Stimulated activated CD8-positive, alpha-beta memory T cell treated with anti-CD3 and anti-CD28 coated beads, Interleukin-4, amount 100 ng/mL, for 4 hours (primary cell): ENCODE measurements at regions not wholly inside any gene's neighbourhood (a gene's known extent, or its start where the extent isn't known, plus 50 kb on each side); places are given as distances from the start of the nearest gene placed in this dataset.

Experiments used
- DNase-seq, 2 donors: peaks; one replicate each; pipeline ENCODE4 v3.0.0-alpha.2; 2020; ENCODE audit warnings: low read depth in 2 of 2, low spot score in 1 of 2

DNA sequence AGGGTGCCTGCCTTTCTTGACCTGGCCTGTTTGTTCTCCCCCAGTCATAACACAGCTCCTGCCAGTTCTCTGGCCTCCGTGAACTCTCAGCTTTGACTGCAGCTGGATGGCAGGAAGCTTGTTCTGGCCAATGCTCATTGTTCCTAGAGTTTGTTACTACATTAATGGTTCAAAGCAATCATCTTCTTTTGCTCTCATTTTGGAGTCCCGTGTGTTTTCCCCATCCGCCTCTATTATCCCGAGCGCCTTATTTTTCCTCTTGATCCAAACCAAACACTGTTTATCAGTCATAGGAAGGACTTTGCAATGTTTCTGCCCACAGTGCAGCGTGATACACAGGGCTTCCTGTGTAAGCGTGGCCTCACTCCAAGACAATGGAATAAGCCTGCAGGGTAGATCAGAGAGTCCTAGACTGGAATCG, 184.3 kb upstream of the APCDD1 start:
- no peak for DNase-seq

DNA sequence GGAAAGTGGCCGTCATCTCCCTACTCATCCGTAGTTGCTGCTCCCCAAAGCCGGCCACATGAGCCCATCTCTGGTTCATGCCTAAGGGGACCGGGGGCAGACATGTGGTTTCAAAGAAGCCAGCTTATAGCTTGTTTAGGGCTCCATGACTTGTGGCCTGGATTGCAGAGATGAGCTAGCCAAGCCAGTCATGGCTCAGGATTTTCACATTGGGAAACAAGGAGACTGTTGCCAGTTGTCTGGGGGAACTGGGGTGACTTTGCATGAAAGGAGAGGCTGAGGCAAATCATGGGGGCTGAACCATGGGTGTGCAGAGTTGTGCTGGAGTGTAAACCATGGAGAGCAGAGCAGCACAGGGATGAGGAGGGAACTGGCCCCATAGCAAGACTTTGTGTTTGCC, 183.0 kb upstream of the APCDD1 start:
- no peak for DNase-seq

DNA sequence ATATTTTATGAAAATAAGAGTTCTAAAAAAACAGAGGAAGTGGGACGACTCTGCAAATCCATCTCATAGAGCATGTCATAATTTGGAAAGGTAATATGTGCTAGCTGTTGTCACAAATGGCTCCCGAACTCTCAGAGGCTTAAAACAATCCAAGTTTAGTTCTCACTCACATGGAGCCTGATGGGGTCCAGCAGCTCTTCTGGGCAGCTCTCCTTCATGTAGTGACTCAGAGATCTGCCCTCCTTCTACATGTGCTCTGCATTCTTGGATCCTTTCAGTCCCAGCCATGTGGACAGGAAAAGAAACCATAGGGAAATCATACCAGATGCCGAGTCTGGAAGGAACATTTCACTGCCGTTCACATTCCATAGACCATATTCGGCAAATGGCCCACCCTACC, 180.1 kb upstream of the APCDD1 start:
- DNase-seq = no peak

DNA sequence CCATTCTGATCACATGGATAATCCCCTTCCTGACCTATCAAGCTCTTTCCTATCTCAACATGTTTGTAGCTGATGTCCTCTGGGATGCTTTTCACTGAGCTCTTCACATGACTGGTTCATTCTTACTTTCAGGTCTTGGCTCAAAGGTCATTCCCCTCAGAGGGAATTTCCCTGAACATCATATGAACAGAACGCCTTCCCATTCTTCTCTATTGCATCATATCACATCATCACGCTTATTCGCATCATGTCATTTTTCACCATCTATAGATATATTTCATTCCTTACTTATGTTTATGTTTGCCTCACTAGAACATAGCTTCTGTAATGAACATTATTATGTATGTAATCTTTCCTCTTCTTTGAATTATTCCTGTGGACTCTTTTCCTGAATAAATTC, 178.9 kb upstream of the APCDD1 start:
- no peak for DNase-seq

DNA sequence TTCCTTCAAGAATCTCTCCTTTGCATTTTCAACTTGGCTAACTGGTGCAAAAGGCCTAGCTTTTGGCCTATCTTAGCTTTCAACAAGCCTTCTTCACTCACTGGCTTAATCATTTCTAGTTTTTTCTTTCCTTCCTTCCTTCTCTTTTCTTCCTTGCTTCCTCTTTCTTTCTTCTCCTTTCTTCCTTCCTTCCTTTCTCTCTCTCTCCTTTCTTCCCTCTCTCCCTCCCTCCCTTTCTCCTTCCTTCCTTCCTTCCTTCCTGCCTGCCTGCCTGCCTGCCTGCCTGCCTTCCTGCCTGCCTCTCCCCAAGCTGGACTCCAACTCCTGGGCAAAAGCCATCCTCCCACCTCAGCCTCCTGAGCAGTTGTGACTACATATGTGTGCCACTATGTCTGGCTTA, 176.2 kb upstream of the APCDD1 start:
- DNase-seq = no peak

DNA sequence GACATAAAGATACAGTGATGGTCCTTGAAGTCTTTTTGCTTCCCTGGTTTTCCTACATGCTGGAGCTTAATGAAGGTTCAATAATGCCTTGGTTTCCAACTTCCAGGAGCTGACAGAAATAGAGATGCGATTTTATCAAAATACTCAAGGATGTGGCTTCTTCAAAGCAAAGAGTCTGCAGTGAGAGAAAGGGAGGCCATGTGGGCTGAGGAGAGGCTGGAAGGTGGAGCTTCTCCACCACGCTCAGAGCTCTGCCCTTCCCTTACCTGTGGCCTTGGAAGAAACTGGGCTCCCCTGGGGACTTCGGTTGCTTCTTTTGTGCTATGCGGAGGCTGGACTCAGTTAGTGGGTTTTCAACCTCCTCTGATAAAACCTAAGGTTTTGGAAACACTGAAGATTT, 175.0 kb upstream of the APCDD1 start:
- no peak for DNase-seq

DNA sequence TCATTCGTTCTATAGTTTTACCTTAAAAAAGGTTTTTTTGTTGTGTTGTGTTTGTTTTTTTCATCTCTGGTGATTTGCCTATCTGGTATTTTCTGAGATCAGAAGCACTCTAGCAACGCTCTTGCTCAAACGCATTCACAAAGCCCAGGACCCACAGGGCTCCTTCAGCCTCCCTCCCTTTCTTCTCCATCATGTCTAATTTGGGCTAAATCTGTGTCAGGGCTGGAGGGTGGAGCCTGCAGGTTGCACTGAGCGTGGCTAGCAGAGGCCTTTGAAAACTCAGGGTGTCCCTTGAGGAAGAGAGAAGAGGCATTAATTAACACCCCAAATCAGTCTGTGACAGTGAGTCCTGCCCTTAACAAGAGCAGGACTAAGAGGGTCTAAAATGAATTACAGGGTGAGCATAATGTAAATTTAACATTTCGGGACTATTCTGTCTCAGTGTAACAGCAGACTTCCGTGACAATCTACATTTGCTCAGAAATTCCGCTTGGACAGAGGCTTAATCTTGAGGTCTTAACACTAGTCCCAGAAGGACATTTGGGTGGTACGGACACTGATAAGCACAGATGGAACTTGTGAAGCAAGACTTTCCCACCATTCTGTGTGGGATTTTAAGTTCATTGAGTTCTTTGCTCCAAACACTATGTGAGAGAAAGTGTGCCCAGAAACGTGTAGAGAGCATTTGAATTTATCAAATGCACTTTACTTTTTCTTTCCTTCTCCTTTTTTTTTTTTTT, 174.4 kb upstream of the APCDD1 start:
- no peak for DNase-seq

DNA sequence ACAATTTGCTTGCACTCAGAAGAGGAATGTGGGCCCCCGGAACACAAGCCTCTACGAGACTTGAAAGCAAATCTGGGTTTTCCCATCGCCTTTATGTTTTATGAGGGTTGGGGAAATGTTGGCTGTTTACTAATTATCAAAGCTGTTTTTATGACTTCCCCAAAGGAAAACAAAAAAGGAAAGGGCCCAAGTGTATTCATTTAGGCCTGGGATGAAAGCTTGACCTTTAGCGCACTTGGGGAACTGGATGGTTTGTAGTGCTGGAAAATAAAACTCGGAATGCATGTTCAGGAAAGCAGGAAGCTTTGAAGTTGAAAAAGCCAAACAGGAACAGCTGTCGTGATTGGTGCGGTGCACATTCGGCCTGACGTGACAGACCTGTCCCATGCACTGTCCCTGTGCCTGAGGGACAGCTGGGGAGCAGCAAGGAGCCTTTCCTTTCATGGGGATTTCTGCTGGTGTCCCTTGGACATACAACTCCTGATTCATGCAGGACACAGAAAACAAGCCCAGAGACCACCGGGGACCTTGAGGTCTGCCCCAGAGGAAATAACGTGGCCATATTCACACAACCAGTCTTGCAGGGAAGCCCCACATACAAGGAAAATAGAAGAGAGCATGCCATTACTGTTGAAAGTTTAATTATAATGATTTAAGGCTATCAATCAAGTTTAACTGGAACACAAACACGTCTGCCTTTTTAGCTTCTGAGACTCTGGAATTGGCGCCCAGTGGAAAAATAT, 169.7 kb upstream of the APCDD1 start:
- no peak for DNase-seq

DNA sequence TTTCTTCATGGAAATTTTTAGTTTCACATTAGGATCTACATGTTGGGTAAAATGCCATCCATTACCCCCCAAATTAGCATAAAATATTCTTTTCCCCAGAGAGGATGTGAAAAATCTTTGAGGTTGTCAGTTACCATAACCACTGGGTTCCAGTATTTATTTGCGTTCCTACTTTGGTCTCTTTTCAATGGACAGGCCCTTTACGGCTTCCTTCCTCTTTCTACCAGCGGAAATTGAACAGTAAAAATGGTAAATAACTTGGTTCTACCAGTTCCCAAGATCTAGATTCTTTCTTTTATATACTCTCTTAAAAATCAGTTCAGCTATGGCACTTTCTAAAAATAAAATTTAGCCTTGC, 169.2 kb upstream of the APCDD1 start:
- no peak for DNase-seq

DNA sequence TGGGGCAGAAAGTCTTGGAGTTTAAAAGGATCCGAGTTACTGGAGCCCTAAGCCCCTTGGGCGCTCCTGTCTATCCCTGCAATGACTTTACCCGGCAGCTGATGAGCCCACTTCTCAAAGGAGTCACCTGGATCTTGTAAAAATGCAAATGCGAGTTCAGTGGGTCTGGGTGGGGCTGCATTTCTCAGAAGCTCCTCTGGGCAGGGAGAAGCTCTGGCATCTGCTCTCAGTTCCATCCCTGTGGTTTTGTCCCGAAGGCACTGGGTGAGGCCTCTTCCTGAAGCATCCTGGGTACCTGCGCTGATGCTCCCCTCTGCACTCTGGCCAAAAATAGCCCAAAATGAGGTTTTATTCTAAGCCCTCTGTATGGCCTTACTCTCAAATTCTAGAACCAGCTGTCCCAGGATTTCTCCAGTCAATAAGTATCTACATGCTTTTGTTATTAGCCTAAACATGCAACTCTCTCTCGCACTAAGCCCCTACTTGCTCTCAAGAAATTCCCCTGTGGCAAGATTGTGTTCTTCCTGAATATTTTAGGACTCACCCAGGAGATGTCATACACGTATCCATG, 167.8 kb upstream of the APCDD1 start:
- DNase-seq = no peak

DNA sequence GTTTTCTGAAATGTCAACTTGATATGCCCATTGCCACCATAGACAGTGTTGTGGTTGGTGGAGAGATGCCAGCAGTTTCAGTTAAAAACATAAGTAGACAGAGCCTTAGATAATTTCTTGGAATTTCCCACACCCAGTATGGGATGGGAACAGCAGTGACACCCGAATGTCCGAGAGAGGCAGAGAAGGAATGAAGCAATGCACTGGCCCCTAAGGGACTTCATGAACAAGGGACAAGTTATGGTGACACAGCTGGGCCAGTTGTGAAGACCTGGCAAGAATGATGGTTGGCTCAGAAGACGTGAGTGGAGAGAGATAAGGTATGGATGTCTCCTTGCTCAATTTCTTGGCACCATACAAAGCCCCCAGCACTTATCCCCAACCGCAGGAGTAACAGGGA, 165.2 kb upstream of the APCDD1 start:
- no peak for DNase-seq

DNA sequence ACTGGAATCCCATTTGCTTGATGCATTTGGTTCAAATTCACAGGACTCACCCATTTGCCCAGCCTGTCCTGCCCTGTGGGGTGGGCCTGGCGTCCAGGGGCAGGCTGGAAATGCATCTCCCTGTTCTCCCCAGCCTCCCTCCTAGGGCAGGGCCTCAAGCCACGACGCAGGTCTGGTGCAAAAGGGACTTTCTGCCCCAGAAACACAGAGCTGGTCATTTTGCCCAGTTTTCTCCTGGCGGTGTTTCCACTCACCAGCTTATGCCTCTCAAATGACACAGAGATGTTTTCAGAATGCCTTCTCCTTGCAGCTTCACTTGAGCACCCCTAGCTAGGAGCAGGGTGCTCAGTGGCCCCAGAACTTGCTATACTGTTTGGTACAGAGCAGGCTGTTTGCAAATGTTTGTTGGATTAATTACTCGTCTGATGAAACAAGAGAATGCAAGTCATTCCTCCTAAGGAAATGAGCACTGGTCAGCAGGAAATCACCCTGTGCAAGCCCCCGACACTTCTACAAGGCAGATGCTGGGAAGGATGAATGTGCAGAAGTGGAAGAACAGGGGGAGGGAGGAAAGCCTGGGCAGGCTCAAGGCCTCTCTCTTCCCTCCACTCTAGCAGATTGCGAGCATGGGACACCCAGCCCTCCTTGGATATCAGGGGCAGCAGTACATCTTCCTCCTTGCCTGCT, 164.3 kb upstream of the APCDD1 start:
- no peak for DNase-seq

DNA sequence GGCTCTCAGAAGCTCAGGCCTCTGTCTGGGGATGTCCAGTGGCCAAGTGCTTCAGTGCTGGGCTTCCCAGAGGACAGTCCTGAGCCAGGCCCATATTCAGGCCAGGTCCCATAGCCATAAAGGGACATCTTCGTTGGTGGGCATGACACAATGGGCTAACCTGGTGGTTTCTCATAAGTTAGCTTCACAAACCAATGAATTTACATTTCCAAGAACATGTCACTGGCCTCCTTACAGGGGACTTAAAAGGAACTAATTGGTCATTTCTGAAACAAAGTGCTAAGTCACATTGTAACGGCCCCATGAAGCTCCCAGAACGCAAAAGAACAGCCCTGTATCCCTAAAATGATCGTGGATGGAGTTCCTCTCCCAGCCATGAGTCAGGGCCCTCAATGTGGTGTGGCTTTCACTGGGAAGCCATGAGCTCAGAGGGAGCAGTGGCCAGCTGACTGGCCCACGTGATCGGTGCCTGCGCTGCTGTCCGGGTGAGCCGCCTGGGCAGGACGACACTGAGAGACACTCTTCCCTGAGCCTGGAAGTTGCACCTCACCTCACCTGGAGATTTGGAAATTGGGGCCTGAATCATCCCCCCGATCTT, 163.7 kb upstream of the APCDD1 start:
- DNase-seq = no peak

DNA sequence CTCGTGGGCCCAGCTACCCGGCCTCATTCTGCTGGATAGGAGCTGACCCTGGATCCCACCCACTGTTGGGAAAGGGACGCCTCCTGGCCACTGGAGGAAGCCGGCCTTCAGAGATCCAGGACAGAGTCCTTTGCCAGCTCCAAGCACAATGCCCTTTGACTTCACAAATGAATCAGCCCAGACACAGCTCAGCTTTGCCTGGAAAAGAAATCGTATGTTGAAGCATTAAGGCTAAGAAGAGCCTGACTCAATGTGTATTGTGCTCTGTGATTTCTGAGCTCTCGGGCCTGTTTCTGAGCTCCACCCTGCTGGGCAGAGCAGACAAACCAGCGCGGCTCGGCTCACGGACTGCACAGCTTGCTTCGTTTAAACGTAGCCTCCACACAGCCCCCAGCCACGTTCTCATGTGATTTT, 162.9 kb upstream of the APCDD1 start:
- DNase-seq = no peak

DNA sequence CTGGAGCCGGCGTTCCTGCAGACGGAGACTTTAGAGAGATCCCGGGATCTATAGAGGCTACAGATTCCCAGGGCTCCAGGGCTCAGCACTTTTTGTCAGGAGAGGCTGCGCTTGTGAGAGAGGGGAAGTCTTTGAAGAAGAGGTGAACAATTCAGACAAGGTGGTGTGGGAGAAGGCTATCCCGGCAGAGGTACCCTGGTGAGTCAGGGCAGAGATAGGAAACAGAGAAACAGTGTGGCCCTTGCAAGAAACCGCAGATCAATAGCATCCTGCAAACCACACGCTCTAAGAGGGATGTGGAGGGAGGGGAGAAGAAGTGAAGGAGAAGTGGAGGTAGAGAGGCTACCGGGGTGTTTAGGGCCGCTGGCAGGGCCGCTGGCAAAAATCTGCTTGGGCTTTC, 160.5 kb upstream of the APCDD1 start:
- no peak for DNase-seq

DNA sequence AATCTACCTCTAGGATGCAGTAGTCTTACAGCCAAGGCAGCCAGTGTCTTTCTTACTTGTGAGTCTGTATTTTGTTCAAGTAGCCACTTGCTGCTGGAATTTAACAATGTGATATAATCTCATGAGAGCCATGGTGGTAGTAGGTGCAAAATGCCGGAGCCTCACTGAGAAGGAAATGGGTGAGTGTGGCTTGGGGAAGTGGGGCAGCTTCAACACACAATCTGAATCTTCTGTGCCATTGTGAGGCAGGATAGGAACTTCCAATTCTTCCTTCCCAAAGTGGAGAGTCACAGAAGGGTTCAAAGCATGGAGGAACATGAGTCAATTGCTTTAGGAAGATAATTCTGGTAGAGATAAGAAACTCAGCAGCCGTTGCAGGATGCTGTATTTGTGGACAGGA, 158.7 kb upstream of the APCDD1 start:
- no peak for DNase-seq

DNA sequence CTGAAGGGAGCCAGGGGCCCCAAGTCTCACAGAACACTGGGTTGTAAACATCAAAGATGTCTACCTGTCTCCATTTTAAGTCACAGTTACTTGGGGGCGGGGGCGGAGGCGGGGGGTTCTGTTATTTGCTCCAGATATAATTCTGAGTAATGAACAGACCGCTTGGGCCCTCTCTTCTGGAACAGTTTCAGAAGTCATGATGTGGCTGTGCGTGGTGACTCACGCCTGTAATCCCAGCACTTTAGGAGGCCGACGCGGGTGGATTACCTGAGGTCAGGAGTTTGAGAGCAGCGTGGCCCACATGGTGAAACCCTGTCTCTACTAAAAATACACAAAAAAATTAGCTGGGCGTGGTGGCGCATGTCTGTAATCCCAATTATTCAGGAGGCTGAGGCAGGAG, 157.9 kb upstream of the APCDD1 start:
- no peak for DNase-seq

DNA sequence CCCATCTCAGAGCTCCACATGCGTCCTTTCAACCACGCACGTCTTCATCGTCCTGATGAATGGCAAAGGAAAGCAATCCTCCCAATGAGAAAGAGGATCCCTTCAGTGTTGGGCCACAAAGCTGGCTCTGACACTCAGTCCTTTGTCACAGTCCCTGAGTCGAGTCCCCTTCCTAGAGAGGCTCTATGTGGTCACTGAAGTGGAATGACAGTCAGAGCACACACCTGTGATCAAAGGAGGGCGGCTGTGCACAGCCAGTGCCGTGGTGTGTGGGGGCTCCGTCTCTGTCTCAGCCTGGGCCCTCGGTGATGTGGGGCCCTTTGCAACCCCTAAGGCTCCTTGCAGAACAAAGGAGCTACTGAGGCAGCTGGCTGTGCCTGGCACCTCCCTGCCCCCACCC, 157.3 kb upstream of the APCDD1 start:
- DNase-seq = no peak

DNA sequence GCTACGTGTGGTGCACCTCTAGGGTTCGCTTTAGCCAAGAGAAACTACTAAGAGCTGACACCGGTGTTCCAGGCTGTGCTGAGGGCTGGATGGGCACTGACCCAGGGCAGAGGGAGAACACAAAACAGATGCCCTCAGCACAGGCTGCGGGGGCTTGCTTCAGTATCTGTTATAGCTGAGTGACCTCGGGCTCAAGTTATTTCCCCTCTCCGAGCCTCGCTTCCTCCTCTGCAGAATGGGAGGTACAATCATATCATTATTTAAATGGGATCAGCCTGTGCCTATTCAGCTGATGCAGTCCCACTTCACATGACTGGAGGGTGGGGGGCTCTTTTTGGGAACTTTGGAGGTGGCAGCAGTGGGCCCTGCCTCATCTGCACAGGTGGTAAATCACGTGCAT, 156.1 kb upstream of the APCDD1 start:
- no peak for DNase-seq

DNA sequence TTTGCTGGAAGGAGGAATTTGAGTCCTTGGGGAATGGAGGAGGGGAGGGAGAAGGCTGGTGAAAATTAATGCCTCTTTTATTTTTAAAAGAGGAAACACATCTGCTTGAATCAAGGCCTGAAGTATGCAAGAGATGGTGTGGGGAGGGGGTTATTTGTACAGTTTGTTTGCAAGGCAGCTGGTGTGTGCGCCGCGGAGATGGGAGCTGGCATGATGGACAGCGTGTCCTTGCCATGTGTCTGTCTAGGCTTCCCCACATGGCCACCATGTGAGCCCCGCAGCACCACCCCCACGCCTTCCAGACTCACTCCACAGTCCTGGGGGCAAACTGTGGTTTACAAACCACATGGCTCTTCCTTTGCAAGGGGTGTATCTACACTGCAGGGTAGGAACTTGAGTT, 154.8 kb upstream of the APCDD1 start:
- no peak for DNase-seq

DNA sequence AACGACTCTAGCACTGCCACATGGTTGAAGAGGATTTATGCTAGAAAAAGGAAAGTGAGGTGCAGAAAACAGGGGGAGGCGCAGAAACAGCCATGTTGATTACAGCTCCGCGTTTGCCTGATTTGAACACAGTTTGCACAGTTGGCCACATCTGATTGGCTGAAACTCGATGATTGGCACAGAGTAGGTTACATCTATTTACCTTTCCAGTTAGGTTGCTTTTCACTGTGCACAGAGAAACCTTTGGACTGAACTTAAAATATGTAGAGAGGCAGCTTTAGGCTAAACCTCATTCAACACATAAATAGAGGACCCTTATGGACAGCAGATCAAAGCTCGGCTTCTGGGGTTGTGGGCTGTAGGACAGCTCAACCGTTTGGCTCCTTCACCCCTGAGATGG, 153.7 kb upstream of the APCDD1 start:
- DNase-seq = no peak
